ENCODE measurements at regions not wholly inside any gene's neighbourhood (a gene's known extent, or its start where the extent isn't known, plus 50 kb on each side); places are given as distances from the start of the nearest gene placed in this dataset.

DNA sequence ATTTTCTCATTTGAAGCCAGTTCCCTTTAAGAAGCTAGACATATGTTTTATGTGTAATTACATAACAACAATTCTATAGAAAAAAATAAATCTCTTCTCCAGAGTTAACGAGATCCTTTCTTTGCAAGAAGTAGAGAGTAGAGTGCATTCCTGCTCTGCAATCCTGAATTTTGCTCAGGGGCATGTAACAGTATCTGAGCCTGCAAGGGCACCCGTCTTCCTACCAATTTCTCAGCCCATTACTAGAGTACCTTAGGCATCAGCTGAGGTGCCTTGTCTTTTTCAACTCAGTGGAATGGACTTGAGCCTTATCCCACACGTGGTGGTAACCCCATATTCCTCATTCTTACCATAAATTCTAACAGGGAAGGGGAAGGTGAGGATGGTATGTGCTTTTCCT lies 205.9 kb downstream of the IKZF2 start:
- no peak for DNase-seq

DNA sequence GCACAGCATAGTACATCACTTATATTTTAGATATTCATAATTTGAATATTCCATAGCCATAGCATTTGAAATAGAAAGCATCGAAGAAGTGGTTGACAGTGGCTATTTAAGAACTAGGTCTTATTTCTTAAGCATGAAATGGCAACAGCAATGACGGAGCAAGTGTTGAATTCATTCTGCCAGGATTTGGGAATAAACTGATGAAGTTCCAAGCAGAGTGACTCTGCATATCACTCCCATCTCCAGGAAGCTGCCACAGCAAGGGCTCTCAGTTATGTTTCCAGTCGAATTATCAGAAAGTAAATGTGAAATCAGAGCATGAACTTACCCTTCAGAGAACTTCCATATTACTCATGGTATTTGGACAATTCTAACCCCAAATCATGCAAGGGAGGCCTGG lies 208.1 kb downstream of the IKZF2 start:
- no peak for DNase-seq

DNA sequence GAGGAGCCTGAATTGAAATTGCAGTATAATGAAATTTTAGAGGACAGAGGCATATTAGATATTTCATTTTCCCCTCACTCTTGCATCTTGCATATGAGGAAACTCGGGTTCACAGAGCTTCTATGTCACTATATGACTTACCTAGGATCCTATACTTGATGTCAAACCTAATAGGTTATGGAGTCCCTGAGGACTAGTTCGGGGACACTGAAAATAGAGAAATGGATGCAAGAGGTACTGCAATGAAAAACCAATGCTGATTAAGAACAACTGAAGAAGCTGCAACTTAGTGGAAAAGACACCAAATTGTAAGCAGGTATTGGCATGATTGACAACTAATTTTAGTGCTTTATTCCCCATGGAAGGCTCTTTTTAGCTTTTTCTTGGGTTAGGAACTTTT lies 210.1 kb downstream of the IKZF2 start:
- no peak for DNase-seq

DNA sequence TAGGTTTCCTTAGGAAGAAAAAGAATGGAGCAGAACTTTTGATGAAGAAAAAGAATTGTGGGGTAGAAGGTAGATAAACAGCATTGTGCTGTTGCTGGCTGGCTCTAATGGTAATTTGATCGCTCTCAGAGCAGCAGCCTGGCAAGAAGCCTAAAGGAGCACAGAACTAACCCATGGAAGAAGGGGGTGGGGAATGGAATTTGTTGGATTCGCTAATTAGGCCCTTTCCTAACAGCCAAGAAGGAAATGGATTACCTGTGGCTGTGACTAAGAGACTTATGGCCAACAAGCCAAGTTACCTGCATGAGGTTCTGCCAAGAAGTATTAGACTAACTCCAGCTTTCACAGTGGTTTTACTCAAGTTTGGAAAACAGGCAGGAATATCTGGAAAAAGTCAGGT lies 210.6 kb downstream of the IKZF2 start:
- DNase-seq: peak; percentile 18

DNA sequence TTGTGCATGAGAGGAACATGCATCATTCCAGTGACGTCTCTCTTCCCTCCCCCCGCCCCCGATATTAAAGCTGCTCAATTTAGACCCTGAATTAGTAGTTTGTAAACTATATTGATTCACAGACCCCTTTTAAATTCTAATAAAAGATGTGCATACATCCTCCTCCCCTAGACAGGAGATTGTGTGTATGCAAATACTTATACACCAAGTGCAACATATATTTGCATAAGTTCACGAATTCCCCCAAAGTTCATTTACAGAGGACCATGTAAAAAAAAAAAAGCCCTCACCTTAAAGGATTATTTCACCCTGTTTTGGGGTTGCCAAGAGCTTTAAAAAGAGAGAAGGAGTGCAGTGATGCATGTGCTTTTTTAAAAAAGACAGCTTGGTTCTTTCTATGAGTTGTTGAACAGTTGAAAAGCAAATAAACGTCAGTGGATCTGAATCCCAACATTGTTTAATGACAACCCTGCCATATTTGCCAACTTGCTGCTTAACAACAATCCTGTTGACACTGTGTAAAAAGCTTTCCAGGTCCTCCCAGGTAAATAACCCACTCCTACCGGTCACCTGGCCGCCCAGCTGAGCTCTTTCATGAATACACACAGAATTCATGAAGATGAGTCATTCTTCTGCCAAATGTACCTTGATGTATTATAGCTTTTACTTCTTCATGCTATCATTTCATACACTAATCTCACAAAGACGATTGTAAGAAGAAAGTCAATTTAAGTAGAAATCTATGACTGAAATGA lies 211.5 kb downstream of the IKZF2 start:
- DNase-seq: peak; percentile 46

DNA sequence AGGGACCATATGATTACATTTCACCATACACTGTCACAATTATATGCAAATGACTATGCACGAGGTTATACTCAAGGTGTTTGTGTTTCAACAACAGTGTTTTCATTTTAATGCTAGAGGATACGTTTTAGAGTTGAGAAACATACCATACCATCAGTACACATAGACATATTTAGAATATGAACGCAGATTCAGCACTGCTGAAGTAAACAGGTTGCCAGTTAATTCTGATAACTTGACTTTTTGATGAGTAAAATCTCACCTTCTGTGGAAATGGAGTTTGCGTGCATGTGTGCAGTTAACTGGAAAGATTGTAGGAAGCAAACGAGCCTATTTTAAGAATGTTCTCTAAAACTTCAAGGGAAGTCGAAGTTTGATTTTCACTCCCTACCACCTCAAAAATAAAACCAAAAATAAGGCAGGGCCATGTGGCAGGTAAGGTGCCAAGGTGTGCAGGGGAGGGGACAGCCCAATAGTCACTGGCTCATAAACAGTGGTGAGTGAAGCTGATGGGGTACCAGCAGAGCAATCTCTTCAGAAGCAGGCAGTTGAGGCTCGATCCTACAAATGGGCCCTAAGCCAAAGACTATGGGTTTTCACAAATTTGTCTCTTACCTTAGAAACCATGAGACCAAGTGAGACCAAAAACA lies 213.1 kb downstream of the IKZF2 start:
- DNase-seq: no peak

DNA sequence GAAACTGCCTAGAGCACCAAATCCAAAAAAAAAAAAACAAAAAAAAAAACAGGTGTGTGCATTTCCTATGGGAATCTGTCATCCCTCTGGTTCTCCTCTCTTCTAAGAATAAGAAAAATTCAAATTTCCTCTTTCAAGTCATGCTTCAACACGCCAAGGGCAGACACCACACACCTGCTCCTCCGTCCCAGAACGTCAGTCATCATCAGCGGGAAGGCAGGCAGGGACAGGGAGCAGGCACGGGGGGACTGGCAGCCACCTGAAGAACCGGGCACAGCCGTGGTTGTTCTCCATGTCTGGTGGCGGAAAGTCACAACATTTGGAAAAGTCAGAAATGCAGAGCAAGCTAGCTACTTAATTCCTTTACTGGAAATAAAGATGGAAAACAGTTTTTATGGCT lies 214.8 kb downstream of the IKZF2 start:
- DNase-seq: no peak

DNA sequence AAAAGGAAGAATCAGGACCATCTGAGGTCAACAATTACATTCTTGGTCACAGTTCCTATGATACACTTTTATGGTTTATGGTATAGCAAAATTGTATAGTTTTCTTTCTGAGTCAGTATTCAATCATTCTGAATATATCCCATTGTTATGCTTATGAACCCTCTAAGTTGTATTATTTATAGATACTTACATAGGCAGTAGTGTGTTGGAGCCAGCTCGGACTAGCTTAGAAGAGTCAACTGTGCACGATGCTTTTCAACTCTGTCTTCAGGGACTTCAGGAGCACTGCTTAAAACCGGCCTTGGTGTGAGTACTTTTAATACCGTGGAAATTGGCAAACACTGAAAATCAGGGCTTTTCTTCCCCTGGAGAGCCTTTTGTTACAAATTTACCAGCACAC lies 215.7 kb downstream of the IKZF2 start:
- DNase-seq: no peak

DNA sequence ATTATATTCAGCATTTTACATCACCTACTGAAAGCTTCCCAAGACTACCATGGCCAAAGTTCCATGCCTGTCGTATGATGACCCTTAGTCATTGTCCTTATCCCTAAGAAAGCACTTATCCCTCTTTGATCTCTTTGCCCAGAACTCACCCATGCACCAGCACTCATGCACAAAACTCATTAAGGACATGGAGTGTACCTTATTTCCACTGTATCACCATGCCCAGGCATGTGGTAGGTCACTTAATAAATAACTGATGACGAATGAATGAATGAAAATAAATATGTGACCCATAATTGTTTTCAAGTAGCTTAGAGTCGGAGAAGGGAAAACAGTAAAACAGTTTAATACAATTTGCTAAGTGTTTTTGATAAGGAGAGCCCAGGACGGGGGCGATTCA lies 220.1 kb downstream of the IKZF2 start:
- DNase-seq: no peak

DNA sequence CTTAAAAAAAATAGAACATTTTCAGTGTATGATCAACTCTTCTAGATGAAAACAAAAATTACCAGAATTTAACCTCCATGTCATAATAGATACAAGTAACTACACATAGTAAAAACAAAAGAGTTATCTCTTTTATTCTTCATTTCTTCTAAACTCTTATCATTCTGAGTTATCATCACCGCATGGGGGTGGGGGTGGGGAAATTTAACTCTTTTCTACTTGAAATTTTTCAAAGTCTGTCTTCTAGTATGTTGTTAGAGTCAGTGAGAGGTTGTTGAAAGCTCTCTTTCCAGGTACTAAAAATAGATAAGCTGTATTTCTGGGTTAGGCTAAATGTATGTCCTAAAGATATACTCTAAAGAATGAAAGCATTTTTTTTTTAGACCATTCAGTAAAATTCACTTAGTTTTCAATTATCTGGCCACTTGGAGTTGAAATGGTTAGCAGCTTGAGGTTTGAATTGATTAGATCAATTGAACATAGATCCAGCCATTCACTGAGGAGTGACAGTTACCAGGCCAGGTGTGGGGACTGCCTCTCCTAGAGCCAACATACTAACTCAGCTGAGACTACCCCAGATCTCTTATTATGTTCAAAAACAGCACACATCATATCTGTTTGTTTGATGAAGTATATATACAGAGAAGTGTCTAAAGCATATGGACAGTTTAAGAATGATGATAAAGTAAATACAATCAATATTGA lies 220.7 kb downstream of the IKZF2 start:
- DNase-seq: no peak

DNA sequence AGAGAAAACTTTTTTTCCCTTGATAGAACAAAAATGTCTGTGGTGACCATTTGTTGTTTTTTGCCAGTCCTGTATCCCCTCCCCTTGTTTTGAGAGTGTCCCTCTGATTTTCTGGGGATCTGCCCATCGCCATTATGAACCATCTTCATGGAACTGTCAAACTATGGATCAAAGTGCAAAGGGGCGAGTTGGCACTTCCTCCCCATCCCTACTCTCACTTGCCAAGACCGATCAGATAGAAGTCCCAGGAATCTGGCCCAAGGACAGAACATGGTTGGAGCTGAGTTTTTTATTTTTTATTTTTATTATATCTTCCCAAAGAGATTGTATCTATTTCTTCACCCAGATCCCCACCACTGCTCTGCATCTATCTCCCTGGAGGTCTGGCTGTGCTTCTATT lies 221.4 kb downstream of the IKZF2 start:
- DNase-seq: no peak

DNA sequence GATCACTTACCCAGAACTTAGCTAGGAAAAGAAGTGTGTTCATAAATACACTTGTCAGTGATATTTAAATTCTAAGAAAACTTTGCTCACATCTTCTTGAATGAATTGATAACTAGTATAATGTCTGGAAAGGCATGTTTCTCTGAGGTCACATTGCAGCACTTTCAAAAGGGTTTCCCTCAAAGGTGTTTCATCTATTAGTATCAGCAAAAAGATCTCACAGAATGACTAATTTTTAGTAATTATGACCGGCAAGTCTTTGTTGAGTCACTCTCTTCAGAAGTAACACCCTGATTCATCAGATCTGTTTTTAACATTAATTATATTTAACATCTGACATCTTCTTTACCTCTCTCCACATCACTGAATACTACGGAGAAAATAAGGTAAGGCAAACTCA lies 222.3 kb downstream of the IKZF2 start:
- no peak for DNase-seq

DNA sequence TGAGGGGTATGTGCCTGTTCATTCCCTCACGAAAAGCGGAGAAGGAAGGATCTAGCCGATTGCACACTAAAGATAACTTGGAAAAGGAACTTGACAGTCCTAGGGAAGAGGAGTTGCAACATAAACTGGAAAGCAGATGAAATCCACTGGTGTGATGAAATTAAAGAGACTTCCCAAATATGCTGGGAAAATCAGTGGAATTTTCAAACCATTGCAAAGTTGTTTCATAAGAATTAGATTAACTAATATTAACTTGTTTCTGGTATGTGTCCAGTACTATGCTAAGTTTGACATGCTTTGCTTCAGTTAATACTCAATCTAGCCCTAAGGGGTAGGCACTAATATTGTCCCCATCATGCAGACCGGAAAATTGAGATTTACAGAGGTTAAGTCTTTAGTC lies 222.7 kb downstream of the IKZF2 start:
- DNase-seq: no peak

DNA sequence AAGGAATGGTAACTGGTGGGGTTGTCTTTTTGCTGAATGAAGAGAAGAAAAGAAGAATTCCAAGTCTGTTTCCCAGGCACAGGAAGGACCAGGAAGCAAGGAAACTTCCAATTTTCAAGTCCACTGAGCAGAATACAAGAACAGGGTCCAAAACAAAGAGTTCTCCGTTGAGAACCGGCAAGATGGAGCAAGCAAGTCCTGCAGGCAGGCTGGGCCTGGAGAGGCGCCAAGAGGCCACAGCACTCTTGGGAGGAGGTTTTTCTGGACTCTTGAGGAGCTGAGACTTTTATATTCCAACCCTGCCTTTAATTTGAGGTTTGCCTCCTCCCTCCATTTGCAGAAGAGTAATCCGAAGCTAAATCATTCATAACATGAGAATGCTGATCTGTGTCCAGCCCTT lies 224.5 kb downstream of the IKZF2 start:
- no peak for DNase-seq

DNA sequence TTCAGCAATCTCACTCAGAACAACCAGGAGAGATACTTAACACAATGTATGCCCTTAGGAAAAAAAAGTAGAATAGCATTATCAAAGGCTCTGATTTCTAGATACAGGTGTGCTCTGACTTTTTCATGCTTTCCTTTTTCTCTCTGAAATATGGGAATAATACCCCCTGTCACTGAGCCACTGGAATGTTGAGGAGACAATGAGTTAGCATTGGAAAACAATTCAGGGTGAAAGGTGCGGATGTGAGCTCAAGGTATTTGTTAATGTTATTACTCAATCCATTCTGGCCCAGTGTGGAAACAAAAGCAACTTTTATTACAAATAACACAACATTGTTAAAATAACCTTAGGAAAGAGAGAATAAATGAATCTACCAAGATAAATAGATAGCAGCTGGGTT lies 228.0 kb downstream of the IKZF2 start:
- no peak for DNase-seq

DNA sequence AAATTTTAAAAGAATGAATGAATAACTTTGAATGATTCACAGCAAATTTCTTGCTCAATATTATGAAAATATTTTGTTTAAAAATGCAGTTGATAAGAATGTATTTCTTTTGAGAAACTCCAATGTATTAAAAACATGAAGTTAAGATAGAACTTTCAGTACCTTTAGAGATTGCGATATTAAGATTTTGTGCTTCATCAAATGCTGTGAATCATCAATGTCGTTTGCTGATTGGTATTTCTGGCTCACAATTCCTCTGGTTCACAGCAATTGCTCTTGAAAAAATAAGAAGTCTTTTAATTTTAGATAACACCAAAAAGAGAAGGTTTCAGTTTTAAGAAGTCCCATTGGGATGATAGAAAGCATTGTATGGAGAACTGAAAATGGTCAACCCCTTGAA lies 228.7 kb downstream of the IKZF2 start:
- no peak for DNase-seq

DNA sequence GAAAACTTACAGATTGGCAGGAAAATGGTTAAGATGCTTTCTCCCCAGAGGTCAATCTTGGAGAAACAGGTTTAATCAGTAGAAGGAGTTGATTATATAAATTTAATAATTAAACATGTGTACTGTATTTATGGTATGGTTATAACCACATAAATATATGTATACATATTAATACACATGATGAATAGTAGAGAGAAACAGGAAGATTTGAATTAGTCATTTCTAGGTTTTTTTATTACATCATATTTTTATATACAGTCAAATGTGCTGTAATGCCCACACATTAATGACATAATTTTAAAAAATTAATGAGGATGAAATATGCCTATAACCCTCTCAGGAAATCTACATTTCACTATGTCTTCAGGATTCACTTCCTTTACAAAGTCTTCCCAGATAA lies 229.7 kb downstream of the IKZF2 start:
- no peak for DNase-seq

DNA sequence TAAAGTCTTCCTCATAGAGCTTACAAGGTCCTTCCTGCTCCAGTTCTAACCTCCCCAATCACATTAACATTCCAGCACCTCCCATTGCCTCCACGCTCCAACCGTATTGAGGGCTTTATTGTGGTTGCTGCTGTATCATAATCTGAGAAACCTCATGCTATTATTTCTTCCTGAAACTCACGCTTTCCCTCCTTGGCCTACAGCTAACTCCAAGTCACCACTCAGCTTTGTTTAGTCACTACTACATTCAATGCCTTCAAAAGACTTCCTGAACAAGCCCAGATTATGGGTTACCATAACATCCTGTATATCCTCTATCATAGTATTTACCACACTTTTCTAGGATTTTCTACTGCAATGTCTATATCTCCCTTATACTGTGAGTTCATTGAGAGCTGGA lies 230.4 kb downstream of the IKZF2 start:
- DNase-seq: no peak

DNA sequence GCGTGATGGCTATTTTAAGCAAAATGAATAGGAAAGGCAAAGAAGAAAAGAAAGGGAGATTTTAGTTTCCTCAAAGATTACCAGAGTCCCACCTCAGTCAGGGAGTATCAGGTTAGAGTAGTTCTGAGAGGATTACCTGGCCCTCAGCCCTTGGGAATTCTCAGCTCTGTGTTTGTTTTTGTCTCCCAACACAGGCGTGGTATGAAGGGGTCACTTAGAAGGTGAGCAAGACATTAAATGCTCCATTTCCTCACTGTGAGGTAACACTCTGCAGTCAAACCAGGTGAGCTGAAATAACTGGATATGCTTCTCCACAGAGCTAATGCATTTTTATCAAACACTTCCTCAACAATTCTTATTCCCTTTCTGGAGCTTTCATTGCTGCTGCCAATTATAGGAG lies 232.2 kb downstream of the IKZF2 start:
- no peak for DNase-seq

DNA sequence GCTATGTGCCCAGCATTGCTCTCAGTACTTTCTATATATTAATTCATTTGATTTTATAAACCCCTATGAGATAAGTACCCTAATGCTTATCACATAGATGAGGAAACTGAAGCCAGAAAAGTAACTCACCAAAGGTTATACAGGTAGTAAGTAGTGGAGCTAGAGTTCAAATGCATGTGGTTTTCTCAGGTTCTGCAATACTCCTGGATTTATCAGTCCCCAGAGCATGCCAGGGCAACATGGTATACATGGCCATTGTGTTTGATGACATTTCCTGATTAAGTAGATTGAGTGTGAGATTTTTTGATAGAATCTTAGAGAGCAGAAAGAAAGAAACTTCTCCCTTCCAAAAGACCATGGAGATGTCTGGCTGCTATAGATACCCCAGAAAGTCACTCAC lies 233.1 kb downstream of the IKZF2 start:
- no peak for DNase-seq

DNA sequence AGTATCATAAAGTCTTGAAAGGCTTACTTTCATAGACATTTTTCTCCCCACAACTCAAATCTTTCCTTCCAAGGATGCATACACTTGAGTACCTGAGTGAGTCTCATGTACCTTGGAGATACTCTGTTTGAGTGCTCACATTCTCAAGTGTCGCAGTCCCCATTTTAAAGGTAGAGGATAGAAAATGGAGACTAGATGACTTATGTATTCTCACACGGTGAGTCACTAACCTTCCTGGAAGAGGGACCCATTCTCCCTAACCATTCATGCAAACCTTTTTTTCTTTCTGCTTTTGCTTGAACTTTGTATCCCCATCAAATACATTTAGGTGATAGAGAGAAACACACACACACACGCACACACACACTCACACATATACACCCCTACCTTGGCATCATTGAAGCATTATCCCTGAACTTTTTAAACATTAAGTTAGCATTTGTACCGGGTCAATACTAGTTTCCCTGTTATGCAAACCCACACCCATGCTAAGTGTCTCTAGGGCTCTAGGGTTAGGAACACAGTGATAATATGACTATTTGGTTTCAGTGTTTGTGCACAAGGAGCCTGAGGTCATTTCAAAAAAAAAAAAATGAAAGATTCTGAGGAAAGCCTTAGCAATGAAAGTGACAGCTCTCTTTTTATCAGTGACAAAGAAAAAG lies 236.2 kb downstream of the IKZF2 start:
- DNase-seq: no peak

DNA sequence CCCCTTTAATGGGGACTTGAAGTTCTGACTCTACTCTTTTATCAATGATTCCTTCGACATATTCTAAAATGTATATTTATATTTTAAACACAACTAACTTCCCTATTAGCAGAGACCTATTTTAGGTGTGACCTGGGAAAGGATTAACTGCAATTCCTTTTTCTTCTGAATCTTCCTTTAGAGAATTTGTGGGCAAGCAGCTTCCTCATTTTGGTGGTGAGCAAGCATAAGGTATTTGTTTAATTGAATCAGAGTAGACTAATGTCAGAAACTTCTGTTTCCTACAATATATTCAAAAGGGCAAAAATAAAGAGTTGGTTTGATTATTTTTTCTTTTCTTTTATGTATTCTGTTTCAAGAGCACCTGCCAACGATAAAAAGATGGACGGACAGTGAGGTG lies 237.0 kb downstream of the IKZF2 start:
- no peak for DNase-seq

DNA sequence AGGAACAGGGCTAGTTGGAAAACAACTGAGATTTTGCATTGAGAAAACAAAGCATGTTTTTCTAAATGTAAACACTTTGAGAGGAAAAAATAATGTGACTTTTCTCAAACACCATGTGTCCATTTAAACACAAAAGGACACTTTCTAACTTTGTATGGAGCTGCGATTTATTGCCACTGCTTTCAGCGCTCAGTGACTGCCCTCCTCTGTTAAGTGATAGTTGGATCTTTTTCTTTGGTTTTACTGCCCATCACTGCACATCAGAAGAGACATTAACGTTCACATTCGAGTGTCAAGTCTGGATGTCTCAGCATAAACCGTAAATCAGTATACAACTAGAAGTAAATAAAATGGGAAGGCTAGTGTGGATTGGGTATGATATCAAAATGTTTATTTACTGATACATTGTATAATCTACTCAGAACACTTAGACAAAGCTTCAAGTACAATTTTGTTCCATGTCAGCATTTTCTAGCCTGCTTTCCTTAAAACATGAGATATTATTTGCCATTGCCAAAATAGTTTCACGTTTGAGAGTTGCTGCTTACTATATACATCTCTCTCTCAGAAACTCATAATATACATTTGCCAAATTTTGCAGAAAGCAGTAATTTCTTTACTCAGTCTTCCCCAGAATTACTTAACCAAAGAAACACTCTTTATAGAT lies 237.6 kb downstream of the IKZF2 start:
- DNase-seq: no peak

Data from NCI-H1436 (cell line).